Kidney (tissue), 13 donors: ENCODE measurements at regions not wholly inside any gene's neighbourhood (a gene's known extent, or its start where the extent isn't known, plus 50 kb on each side); places are given as distances from the start of the nearest gene placed in this dataset.

ENCODE experiments used
- DNase-seq, 5 donors: peaks; one replicate each; pipeline ENCODE4 v3.0.0-alpha.2; 2013 to 2020
- FAIRE-seq: peaks from 2 replicates; lab custom pipeline; 2012; peaks lifted over from hg19 to GRCh38; lab: Jason Lieb, UNC
- H3K27ac ChIP-seq, 2 donors: one replicate each; pipeline ENCODE4 v1.7.0; 2013; ENCODE audit warnings: low read depth in 2 of 2, low read length in 2 of 2, inconsistent platforms in 1 of 2
- H3K27me3 ChIP-seq: one replicate; pipeline ENCODE4 v1.7.1; 2013; ENCODE audit warnings: low read length, inconsistent platforms; ENCODE audit not compliant: control insufficient read depth, insufficient read depth
- H3K36me3 ChIP-seq, 3 donors: one replicate each; pipeline versions ENCODE4 v1.7.0 to v1.7.1; 2013; ENCODE audit warnings: low read length in 3 of 3, control low read depth in 1 of 3, inconsistent platforms in 1 of 3; ENCODE audit not compliant: insufficient read depth in 3 of 3, control insufficient read depth in 2 of 3
- H3K4me1 ChIP-seq, 3 donors: one replicate each; pipeline versions ENCODE4 v1.7.0 to v1.7.1; 2013; ENCODE audit warnings: low read length in 3 of 3, inconsistent platforms in 1 of 3, low read depth in 1 of 3; ENCODE audit not compliant: control insufficient read depth in 2 of 3, insufficient read depth in 2 of 3
- H3K4me3 ChIP-seq, 3 donors: one replicate each; pipeline versions ENCODE4 v1.7.0 to v1.8.1; 2013; ENCODE audit warnings: low read length in 3 of 3, control low read depth in 1 of 3, inconsistent platforms in 1 of 3
- H3K9ac ChIP-seq, 3 donors: one replicate each; pipeline versions ENCODE4 v1.7.0 to v1.7.1; 2013; ENCODE audit warnings: low read length in 3 of 3, control low read depth in 1 of 3, inconsistent platforms in 1 of 3
- H3K9me3 ChIP-seq, 3 donors: one replicate each; pipeline versions ENCODE4 v1.7.0 to v1.7.1; 2013; ENCODE audit warnings: low read length in 3 of 3, control low read depth in 1 of 3, inconsistent platforms in 1 of 3; ENCODE audit not compliant: control insufficient read depth in 2 of 3, insufficient read depth in 1 of 3
- intact Hi-C: fragments of 100-400 bp; cut with DNase I; formaldehyde crosslinking; loops from one replicate; pipeline ENCODE4 v1.11.1; 2022
- TF ChIP-seq, protein P1 (sequence below): IDR thresholded peaks from 3 replicates; pipeline ENCODE4 v1.5.1; 2012; ENCODE audit warnings: mild to moderate bottlenecking, moderate library complexity, borderline replicate concordance; ENCODE audit not compliant: insufficient read depth; ENCODE audit errors: extremely low read depth
- donor health status: control.
- donor health status: control.
- donor health status: control.
- donor health status: control.
- donor health status: control.
- donor health status: DM: yes; HTN: yes; CAD: no.
- donor health status: Normal renal cell carcinoma (clear cell type).

DNA sequence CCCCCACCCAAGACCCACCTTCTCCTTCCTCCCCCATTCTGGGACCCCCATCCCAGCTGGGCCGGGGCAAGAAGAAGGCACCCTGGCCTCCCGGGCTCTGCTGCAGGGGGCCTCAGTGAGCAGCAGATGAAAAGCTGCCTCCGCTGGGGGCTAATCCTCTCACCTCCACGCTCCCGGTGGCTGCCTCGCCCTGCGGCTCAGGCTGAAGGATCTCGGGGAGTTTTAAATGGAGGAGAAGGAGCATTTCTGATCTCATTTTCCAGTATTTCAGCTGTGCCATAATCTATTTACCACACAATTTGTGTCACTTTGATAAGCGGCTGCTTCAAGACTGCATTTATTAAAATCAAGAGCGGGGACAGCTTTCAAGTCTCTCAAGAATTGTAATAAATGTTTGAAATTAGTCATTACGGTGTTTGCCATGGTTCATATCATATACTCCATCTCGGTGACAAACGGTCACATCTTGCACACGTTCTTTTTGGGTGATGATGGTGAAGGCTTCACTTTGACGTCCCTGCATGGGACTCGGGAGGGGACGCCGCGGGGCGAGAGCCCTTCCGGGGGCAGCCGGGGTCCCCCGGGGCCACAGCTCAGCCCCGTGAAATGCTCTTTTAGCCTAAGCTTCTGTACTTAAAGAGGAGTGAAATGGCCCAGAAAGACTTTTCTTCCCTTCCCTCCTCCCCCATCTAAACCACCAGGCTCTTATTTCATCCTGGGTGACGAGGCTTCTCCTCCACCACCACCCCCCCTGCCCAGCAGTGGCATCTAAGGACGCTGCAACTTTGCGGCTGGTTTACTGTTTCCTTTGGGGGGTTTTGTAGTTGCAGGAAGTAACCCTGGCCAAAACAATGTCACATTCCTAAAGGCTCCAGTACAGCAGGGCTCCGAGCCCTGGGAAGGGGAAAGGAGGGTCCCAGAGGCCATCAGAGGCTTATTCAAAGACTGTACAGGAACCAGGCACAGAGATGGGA is 313.1 kb upstream of the TNRC6C start:
- Histone ChIP-seq H3K9me3 (peaks cover 0 to 3% (median 0%) of the 10 kb centered on the region in 3 donors), H3K36me3 (no peaks in the 10 kb centered on the region), H3K9ac (no peak overlapping the region), H3K4me1 (no peaks in the 10 kb centered on the region), H3K4me3 (no peak overlapping the region), H3K27me3 (no peaks in the 10 kb centered on the region), H3K27ac (no peak overlapping the region)
- intact Hi-C loops: no loop called here
- TF ChIP-seq, protein P1, sequence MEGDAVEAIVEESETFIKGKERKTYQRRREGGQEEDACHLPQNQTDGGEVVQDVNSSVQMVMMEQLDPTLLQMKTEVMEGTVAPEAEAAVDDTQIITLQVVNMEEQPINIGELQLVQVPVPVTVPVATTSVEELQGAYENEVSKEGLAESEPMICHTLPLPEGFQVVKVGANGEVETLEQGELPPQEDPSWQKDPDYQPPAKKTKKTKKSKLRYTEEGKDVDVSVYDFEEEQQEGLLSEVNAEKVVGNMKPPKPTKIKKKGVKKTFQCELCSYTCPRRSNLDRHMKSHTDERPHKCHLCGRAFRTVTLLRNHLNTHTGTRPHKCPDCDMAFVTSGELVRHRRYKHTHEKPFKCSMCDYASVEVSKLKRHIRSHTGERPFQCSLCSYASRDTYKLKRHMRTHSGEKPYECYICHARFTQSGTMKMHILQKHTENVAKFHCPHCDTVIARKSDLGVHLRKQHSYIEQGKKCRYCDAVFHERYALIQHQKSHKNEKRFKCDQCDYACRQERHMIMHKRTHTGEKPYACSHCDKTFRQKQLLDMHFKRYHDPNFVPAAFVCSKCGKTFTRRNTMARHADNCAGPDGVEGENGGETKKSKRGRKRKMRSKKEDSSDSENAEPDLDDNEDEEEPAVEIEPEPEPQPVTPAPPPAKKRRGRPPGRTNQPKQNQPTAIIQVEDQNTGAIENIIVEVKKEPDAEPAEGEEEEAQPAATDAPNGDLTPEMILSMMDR: no peak
- FAIRE-seq: no peak
- peak in 4 of 5 donors; percentile 65 to 88 (median 83) for DNase-seq

DNA sequence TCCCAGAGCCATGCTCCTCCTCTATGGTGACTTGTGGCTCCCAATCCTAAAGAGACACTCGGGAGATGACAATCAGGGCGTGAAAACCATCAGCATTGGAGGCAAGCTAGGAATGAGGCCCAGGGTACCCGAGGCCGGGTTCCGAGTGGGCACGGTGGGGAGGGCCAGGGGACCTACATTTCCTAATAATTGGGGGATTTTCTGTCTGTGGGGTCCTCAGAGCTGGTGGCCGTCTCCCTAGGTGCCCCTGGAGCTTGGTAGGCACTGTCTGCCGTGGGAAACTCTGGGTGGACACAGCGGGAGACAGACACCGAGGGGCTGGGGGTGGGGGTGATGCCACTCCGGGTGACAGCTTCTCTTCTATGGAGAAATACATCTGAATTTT is 312.5 kb upstream of the TNRC6C start:
- H3K4me1 ChIP-seq: no peaks in the 10 kb centered on the region
- H3K27ac ChIP-seq: no peak overlapping the region
- no peak overlapping the region for H3K4me3 ChIP-seq
- intact Hi-C loops: no loop called here
- TF ChIP-seq, protein P1: no peak
- H3K36me3 ChIP-seq: no peaks in the 10 kb centered on the region
- DNase-seq: no peak
- FAIRE-seq: no peak
- no peak overlapping the region for H3K9ac ChIP-seq
- no peaks in the 10 kb centered on the region for H3K27me3 ChIP-seq
- peaks cover 0 to 3% (median 0%) of the 10 kb centered on the region in 3 donors for H3K9me3 ChIP-seq

DNA sequence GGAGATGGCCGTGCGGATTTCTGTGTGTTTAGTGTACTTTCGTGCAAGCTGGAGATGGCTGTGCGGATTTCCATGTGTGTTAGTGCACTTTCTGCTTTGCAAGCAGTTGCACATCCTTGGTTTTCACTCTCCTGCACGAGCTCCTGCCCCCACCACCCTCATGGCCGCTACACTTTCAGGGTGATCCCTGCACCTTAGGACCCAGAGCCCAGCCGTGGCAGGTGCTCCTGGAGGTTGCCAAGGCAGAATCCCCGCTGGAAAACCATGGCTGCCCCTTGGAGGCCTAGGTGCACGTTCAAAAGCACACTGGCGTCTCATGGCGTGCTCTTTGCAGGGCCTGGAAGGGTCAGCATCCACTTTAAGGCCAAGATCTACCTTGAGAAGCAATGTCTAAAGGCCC is 311.0 kb upstream of the TNRC6C start:
- TF ChIP-seq, protein P1: no peak
- no peaks in the 10 kb centered on the region for H3K4me1 ChIP-seq
- peaks cover 0 to 3% (median 0%) of the 10 kb centered on the region in 3 donors for H3K9me3 ChIP-seq
- DNase-seq: no peak
- H3K27me3 ChIP-seq: no peaks in the 10 kb centered on the region
- no peak for FAIRE-seq
- no peaks in the 10 kb centered on the region for H3K36me3 ChIP-seq
- H3K4me3 ChIP-seq: no peak overlapping the region
- no peak overlapping the region for H3K9ac ChIP-seq
- intact Hi-C loops: no loop called here
- H3K27ac ChIP-seq: no peak overlapping the region
